CD4-positive, alpha-beta T cell treated with Interleukin-12 subunit alpha and Interleukin-12 subunit beta, for 1 hour (primary cell): ENCODE measurements at regions not wholly inside any gene's neighbourhood (a gene's known extent, or its start where the extent isn't known, plus 50 kb on each side); places are given as distances from the start of the nearest gene placed in this dataset.

Source experiments
- DNase-seq: peaks from one replicate; pipeline ENCODE4 v3.0.0-alpha.2; 2020

DNA sequence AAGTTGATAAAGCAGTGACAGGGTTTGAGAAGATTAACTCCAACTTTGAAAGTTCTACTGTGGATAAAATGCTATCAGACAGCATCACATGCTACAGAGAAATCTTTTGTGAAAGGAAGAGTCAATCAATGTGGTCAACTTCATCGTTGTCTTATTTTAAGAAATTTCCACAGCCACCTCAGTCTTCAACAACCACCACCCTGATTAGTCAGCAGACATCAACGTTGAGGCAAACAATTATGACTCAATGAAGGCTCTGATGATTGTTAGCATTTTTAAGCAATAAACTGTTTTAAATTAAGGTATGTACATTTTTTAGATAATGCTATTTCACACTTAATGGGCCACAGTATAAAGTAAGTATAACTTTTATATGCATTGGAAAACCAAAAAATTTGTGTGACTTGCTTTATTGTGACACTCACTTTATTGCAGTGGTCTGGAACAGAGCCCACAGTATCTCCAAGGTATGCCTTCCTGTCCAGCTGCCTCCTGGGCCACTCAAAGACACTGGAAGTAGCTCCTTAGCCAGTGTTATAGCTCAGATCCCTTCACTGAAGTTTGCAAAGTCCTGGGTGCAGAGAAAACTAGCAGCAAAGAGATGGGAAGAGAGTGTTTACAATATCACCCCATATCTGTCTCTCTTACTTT lies 293.1 kb downstream of the ARHGAP12 start:
- no peak for DNase-seq

GRCh38 chr10:31635009-31635408 lies 293.6 kb downstream of the ARHGAP12 start:
- DNase-seq = no peak

GRCh38 chr10:31630861-31631567 lies 297.6 kb downstream of the ARHGAP12 start:
- DNase-seq = no peak

DNA sequence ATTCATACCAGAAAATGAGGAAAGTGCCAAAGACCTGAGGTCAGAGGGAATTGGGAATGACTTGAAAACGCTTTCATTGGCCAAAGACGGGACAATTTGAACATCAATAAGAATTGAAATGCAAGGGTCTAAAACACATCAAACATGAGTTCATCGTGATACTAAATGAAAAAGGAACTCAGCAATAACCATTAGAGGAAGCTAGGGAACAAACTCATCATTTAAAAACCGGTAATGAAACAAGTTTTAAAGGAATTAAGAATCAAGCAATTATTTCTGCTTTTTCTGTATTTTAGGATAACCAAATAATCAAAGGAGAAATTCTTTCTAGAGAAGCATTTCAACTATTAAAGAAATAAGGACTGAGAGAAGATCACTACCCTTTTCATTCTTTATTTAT lies 303.1 kb downstream of the ARHGAP12 start:
- DNase-seq = no peak

GRCh38 chr10:31624611-31625010 lies 304.0 kb downstream of the ARHGAP12 start:
- DNase-seq = no peak

GRCh38 chr10:31623947-31624346 lies 304.7 kb downstream of the ARHGAP12 start:
- DNase-seq = no peak

GRCh38 chr10:31623466-31623865 lies 304.4 kb downstream of the ZEB1 start:
- DNase-seq = no peak

DNA sequence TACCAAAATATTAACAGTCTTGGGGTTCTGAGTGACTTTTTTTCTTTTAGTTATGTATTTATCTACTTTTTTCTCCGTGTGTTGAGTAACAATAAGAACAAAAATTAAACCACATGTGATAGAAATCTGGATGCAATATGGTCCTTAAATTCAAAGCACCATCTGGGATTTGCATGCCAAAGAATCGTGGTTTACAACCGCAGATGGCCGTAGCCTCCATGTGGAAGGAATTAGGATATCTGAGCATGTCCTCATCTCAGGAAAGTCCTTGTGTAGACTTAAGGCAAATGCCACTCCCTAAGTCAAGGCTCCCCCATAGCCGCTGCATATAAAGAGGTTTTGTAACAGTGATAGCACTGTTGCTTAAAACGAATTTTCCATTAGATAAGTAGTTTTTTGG lies 304.0 kb downstream of the ZEB1 start:
- no peak for DNase-seq

GRCh38 chr10:31621733-31622132 lies 302.7 kb downstream of the ZEB1 start:
- DNase-seq = no peak

- no peak for DNase-seq
Observed at GRCh38 chr10:31620226-31621151, 301.5 kb downstream of the ZEB1 start.

DNA sequence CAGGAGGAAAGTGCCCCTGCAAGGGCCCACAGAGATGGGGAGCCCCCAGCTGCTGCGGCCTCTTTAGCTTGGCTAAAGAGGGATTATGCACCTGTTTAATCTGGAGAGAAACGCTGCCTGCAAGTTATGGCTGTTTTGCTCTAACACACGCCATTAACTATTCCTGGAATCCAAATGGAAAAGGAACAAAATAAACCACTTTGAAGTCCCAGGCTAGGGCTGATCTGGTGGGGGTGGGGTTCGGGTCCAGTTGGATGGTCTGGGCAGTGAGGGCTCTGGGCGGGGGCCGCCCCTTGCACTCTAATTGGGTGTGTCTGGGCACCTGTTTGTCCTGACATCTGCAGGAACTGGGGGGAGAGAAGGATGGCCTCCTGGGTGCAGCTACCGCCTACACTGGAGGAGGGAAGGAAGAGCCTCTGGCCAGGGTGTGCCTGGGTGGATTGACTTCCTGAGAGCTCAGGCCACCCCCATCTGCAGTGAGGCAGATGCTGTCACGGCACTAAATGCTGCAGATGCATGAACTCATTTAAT lies 300.6 kb downstream of the ZEB1 start:
- DNase-seq = no peak

GRCh38 chr10:31618541-31619291 lies 299.7 kb downstream of the ZEB1 start:
- DNase-seq = no peak

DNA sequence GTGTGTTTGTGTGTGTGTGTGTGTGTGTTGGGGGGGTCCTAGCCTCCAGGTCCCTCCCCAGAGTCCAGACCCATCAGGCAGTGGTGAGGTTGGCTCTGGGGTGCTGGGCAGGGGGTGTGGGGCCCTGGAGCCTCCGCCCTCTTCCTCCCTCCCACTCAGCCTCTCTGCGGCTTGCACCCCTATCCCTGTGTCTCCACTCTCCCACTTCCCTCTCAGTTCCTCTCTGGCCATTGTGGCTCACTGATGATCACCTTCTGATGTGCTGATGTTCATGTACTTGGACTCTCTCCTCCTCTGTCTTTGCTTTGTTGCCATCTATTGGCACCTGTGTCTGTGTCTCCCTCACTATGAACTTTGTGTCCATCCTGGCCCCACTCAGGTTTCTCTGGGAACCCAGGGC lies 298.7 kb downstream of the ZEB1 start:
- DNase-seq = no peak

GRCh38 chr10:31617133-31617532 lies 298.1 kb downstream of the ZEB1 start:
- DNase-seq = no peak

DNA sequence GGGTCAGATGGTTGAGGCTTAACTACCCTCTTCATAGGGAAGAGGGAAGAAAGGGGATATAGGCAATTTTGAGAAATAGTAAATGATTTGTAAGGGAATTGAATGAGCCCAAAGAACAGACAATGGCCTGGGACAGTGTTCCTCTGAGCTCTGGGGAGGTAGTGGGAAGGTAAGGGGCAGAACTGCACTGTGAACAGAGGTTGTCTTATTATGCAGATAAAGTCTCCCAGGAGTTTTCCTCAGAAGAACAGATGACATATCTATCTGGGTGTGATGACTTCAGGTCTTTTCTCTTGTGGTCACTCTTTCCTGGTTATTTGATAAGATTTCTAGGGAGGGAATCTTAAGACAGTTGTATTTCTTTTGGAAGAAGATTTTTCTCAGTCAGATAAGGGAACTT lies 296.1 kb downstream of the ZEB1 start:
- DNase-seq = no peak

DNA sequence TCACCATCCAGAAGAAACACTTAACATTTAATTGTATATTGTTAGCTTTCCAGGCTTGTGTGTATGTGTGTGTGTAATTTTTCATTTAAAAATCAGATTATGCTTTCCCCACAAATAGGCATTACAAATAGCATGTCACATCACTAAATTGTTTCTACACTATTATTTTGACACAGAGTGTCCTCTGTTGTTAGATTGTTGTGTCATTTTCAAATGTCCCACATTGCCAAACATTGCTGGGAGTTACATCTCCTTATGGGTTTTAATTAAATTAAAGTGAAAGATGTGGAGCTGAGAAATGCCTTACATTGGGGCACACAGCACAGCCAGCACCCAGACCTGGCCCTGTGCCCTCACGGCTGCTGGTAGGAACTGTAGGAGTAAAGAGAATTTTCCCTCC lies 295.6 kb downstream of the ZEB1 start:
- no peak for DNase-seq

- DNase-seq = no peak
Observed at GRCh38 chr10:31612082-31612481, 293.1 kb downstream of the ZEB1 start.

- no peak for DNase-seq
Observed at GRCh38 chr10:31611161-31611560, 292.1 kb downstream of the ZEB1 start.

DNA sequence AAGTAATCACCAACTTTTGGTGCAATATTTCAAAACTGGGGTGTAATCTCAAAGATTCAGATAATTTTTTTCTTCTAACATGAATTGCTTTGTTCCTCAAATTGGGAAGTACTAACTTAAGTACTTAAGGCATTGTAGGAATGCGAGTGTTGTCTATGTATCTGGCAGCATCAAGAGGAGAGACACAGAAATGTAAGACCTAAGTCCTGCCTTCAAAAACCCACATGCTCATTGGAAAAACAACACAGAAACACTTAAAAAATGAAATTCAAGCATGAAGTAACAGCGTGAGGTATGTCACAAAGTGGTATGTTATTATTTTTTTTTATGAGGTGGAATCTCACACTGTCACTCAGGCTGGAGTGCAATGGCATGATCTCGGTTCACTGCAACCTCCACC lies 288.5 kb downstream of the ZEB1 start:
- no peak for DNase-seq

- DNase-seq = no peak
Observed at GRCh38 chr10:31606841-31607240, 287.8 kb downstream of the ZEB1 start.

DNA sequence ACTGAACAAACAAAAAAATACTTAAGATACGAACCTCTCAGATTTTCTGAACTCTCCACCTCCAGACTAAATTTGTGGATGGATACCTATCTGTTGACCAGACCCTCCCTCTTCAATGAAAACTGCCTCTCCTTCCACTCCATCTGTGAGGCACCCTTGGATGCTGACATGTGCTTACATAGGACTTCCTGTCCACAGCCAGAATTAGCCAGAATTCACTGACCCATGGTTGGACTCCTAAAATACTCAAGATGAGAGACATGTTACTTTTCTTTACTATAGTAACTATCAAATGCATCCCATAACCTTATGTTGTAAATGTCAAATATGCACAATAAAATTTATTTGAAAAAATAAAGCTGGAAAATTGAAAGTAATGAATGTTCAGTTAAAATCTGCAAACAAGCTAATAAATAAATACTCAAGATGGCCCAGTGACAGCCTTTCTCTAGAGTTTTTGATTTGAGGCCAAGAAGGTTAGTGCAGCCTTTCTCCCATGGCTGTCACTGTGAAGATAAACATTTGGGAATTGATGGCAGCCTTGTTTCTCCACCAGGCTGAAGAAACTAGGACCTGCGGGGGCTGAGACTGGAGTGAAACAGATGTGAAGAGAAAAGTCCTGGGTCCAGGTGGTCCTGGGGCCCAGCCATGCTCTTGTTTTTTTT lies 287.0 kb downstream of the ZEB1 start:
- no peak for DNase-seq

DNA sequence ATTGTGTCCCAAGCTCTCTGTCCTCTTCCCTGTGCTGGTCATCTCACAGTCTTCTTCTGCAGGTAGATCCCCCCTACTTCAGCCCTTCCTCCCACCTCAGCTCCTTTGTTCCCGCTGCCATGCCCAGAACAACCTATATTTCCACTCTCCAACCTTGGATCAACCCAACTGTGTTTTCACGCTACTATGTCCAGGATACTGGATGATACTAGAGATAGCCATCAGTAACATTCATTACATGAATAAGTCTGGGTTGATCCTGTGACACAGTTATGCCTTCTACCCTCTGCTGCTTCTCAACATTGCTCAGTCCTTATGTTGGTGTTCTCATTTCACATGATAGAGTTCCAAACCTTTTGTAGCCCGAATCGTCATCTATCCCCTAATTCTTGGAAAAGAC lies 286.4 kb downstream of the ZEB1 start:
- DNase-seq = no peak
